Keratinocyte (primary cell): ENCODE measurements at regions not wholly inside any gene's neighbourhood (a gene's known extent, or its start where the extent isn't known, plus 50 kb on each side); places are given as distances from the start of the nearest gene placed in this dataset.

Source experiments
- DNase-seq: peaks from one replicate; pipeline ENCODE4 v3.0.0-alpha.2; 2011; ENCODE audit warnings: low read depth, missing footprints, low spot score
- FAIRE-seq: peaks from 2 replicates; lab custom pipeline; 2011; peaks lifted over from hg19 to GRCh38; lab: Jason Lieb, UNC
- H2AFZ ChIP-seq: 2 replicates; pipeline ENCODE4 v1.6.0; 2012; ENCODE audit warnings: low read length, control low read depth, inconsistent platforms; ENCODE audit not compliant: control insufficient read depth
- H3K27ac ChIP-seq: 2 replicates; pipeline ENCODE4 v1.5.1; 2011; ENCODE audit warnings: low read length; ENCODE audit not compliant: control insufficient read depth, insufficient read depth
- H3K27me3 ChIP-seq: 3 replicates; pipeline ENCODE4 v1.6.0; 2011; ENCODE audit warnings: low read length; ENCODE audit not compliant: control insufficient read depth, insufficient read depth; ENCODE audit errors: extremely low read depth
- H3K36me3 ChIP-seq, 2 experiments: 2 replicates in 1 of 2; 3 replicates in 1 of 2; pipeline ENCODE4 v1.5.1; 2011; ENCODE audit warnings: low read length in 2 of 2, mild to moderate bottlenecking in 1 of 2; ENCODE audit not compliant: control insufficient read depth in 2 of 2, insufficient read depth in 2 of 2; ENCODE audit errors: extremely low read depth in 1 of 2
- H3K4me1 ChIP-seq: 3 replicates; pipeline ENCODE4 v1.5.1; 2011; ENCODE audit warnings: low read length; ENCODE audit not compliant: control insufficient read depth, insufficient read depth; ENCODE audit errors: extremely low read depth
- H3K4me2 ChIP-seq: 3 replicates; pipeline ENCODE4 v1.6.0; 2011; ENCODE audit warnings: low read depth, low read length; ENCODE audit not compliant: control insufficient read depth, insufficient read depth; ENCODE audit errors: extremely low read depth
- H3K4me3 ChIP-seq, 3 experiments: fragments of 200-600 bp in 1 of 3; sonication (generic) in 1 of 3; 2 replicates in 2 of 3; 3 replicates in 1 of 3; pipeline ENCODE4 v1.5.1; 2011 to 2016; ENCODE audit warnings: low read length in 3 of 3, mild to moderate bottlenecking in 3 of 3, control low read depth in 2 of 3, inconsistent platforms in 1 of 3, low read depth in 1 of 3, mixed read lengths in 1 of 3, mixed run types in 1 of 3, moderate library complexity in 1 of 3; ENCODE audit not compliant: control insufficient read depth in 2 of 3, insufficient read depth in 2 of 3; ENCODE audit errors: extremely low read depth in 1 of 3
- H3K79me2 ChIP-seq: 2 replicates; pipeline ENCODE4 v1.6.0; 2012; ENCODE audit warnings: low read length; ENCODE audit not compliant: control insufficient read depth, insufficient read depth
- H3K9ac ChIP-seq: 3 replicates; pipeline ENCODE4 v1.6.0; 2011; ENCODE audit warnings: low read length; ENCODE audit not compliant: control insufficient read depth, insufficient read depth; ENCODE audit errors: extremely low read depth
- H3K9me1 ChIP-seq: 3 replicates; pipeline ENCODE4 v1.6.0; 2011; ENCODE audit warnings: low read length; ENCODE audit not compliant: control insufficient read depth, insufficient read depth; ENCODE audit errors: extremely low read depth
- H3K9me3 ChIP-seq: 2 replicates; pipeline ENCODE4 v1.5.1; 2012; ENCODE audit warnings: low read depth, low read length; ENCODE audit not compliant: control insufficient read depth
- H4K20me1 ChIP-seq: 3 replicates; pipeline ENCODE4 v1.6.0; 2011; ENCODE audit warnings: low read length; ENCODE audit not compliant: control insufficient read depth, insufficient read depth; ENCODE audit errors: extremely low read depth
- CTCF ChIP-seq, 3 experiments: IDR thresholded peaks in 1 of 3; conservative IDR thresholded peaks in 1 of 3; optimal IDR thresholded peaks in 1 of 3; 2 replicates in 2 of 3; 3 replicates in 1 of 3; pipeline versions ENCODE3 to v1.5.1; 2011; ENCODE audit warnings: low read length in 3 of 3, mild to moderate bottlenecking in 3 of 3, moderate library complexity in 2 of 3, control low read depth in 1 of 3, inconsistent platforms in 1 of 3; ENCODE audit not compliant: insufficient read depth in 2 of 3; ENCODE audit errors: extremely low read depth in 1 of 3
- EZH2 ChIP-seq: IDR thresholded peaks from one replicate; pipeline ENCODE4 v1.6.1; 2012; ENCODE audit warnings: inconsistent platforms, mild to moderate bottlenecking, low read length, moderate library complexity
- dilution Hi-C: fragments of 300-500 bp; cut with MboI; formaldehyde crosslinking; loops from one replicate; pipeline ENCODE4 v1.7.0; 2020; ENCODE audit warnings: low sequenced_read_pairs; ENCODE audit not compliant: extremely low pct_ligation_motif_present

GRCh38 chr9:129458663-129459546 is 162.0 kb downstream of the C9orf50 start:
- no peaks in the 10 kb centered on the region for H4K20me1 ChIP-seq
- FAIRE-seq (no peak), DNase-seq (no peak)
- H3K4me1 ChIP-seq, result peaks cover 14% of the 10 kb centered on the region
- no peak overlapping the region for H2AFZ ChIP-seq
- H3K36me3 ChIP-seq, result no peaks in the 10 kb centered on the region
- TF ChIP-seq EZH2 (no peak), CTCF (optimal IDR thresholded peaks at IDR 0.05 in 1 of 3, IDR thresholded peaks at IDR 0.05 in 1 of 3, conservative IDR thresholded peaks at IDR 0.05 in 1 of 3; ENCODE audit: extremely low read depth in 1 of 3, insufficient read depth in 2 of 3, low read length in 3 of 3) (no peak)
- H3K9me1 ChIP-seq, result no peaks in the 10 kb centered on the region
- no peak overlapping the region for H3K4me3 ChIP-seq
- H3K27me3 ChIP-seq, result peaks cover 4% of the 10 kb centered on the region
- H3K4me2 ChIP-seq, result no peak overlapping the region
- dilution Hi-C loops, result no loop called here
- no peaks in the 10 kb centered on the region for H3K9me3 ChIP-seq
- no peak overlapping the region for H3K9ac ChIP-seq
- no peak overlapping the region for H3K27ac ChIP-seq
- no peaks in the 10 kb centered on the region for H3K79me2 ChIP-seq

- H4K20me1 ChIP-seq, result no peaks in the 10 kb centered on the region
- H3K9me1 ChIP-seq, result no peaks in the 10 kb centered on the region
- no peaks in the 10 kb centered on the region for H3K36me3 ChIP-seq
- no peak overlapping the region for H3K4me3 ChIP-seq
- H3K9me3 ChIP-seq, result no peaks in the 10 kb centered on the region
- FAIRE-seq, result no peak
- H2AFZ ChIP-seq, result no peak overlapping the region
- no peak for TF ChIP-seq EZH2
- no peak for TF ChIP-seq CTCF (optimal IDR thresholded peaks at IDR 0.05 in 1 of 3, IDR thresholded peaks at IDR 0.05 in 1 of 3, conservative IDR thresholded peaks at IDR 0.05 in 1 of 3; ENCODE audit: extremely low read depth in 1 of 3, insufficient read depth in 2 of 3, low read length in 3 of 3)
- DNase-seq, result no peak
- dilution Hi-C loops, result no loop called here
- peaks cover 4% of the 10 kb centered on the region for H3K27me3 ChIP-seq
- no peaks in the 10 kb centered on the region for H3K79me2 ChIP-seq
- H3K27ac ChIP-seq, result no peak overlapping the region
- H3K9ac ChIP-seq, result no peak overlapping the region
- H3K4me1 ChIP-seq, result peaks cover 14% of the 10 kb centered on the region
- no peak overlapping the region for H3K4me2 ChIP-seq
Measured at GRCh38 chr9:129458155-129458661, 162.7 kb downstream of the C9orf50 start.
